ENCODE measurements at regions not wholly inside any gene's neighbourhood (a gene's known extent, or its start where the extent isn't known, plus 50 kb on each side); places are given as distances from the start of the nearest gene placed in this dataset.
"Not testable (repeated sequence)": the region's sequence is repeated elsewhere in the genome, so short reads cannot be mapped to it uniquely, and the experiment has no call there.

- no peak for DNase-seq (ENCODE audit: low read depth)
Observed at GRCh38 chr10:71084061-71084817, 128.1 kb upstream of the UNC5B start.

DNA sequence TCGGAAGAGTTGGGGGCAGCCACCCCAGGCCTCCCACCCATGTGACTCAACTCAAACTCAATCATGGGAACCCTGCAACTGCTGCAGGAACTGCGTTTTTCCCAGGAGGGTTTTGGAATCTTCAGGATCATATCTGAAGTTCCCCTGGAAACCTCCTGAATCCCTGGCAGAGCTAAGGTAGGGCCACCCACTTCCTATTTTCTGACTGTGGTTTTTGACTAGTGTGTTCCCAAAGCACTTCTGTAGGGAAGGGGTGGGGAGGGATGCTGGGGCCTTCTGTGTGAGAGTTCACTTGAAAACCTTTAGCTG is 127.6 kb upstream of the UNC5B start:
- DNase-seq (ENCODE audit: low read depth), result no peak

DNA sequence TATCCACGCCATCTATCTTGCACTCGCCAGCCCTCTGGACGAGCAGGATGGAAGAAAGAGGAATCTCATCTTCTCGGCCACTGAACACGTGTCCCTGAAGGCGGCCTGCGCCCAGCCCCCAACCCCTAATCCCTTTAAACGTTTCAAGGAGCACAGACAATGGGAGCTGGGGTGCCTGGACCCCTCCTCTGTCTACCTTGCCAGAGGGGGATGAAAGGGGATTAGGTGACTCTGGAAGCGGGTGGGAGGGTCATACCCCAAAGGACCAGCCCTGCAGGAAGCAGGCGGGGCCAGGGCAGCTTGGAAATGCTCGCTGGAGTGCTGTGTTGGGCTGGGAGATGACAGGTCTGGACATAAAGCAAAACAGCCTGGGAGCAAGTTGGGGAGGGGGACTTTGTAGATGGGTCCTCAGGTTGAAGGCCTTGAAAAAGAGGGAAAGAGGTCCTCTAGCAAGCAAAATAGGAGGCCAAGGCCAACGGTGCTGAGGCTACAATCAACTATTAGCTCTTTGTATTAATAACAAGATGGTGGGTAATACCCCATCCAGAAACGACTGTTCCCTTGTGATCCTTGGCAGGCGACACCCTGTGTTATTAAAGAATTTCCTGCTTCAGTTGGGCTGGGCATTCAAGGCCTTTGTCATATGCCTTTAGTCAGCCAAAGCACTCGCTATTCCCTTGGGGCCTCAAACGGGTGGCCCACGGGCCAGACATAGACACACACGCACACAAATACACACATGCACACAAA is 126.5 kb upstream of the UNC5B start:
- no peak for DNase-seq (ENCODE audit: low read depth)

- DNase-seq (ENCODE audit: low read depth), result no peak
Observed at GRCh38 chr10:71086439-71087080, 125.8 kb upstream of the UNC5B start.

GRCh38 chr10:71087622-71088021 is 124.7 kb upstream of the UNC5B start:
- no peak for DNase-seq (ENCODE audit: low read depth)

DNA sequence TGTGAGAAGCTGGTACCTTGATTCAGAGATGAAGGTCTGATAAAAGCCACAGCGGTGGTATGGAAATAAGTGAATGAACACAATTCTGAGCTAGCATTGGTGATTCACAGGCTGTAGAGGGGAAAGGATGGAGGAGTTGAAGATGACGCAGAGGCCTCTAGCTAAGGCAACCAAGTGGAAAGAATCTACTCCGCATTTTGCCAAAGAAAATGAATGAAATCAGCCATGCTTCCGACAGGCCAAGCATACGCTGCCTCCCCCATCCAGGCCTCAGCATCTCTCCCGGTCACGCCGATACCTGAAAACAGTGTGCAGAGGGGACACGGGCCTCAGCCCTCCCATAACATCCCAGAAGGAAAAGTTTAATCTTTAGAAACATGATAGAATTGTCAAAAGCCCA is 124.3 kb upstream of the UNC5B start:
- no peak for DNase-seq (ENCODE audit: low read depth)

DNA sequence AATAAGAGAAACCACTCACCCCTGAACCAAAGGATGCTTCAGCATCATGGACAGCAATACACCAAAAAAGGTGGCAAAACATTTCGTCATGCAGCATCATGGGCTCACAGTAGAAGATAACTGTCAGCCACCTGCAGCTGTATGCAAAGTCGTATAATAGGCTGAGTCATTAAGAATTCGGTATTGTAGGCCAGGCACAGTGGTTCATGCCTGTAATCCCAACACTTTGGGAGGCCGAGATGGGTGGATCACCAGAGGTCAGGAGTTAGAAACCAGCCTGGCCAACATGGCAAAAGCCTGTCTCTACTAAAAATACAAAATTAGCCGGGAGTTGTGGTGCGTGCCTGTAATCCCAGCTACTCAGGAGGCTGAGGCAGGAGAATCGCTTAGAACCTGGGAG is 123.8 kb upstream of the UNC5B start:
- DNase-seq (ENCODE audit: low read depth), result not testable (repeated sequence)

GRCh38 chr10:71089162-71089561 is 123.2 kb upstream of the UNC5B start:
- no peak for DNase-seq (ENCODE audit: low read depth)

DNA sequence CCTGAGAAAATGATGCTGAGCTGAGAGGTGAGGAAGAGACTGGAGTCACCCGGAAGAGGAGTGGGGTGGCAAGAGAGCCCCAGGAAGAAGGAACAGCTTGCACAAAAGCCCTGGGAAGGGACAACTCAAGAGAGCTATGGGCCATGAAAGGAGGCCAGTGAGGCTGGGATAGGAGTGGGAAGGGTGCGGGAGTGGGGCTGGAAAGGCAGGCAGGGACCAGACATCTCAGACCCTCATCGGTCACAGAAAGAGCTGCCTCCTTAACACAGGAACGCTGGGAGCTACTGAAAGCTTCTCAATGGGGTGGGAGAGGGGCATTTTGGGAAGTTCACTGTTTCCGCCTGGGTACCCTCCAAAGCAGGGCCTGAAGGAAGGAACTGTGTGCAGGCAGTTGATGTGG is 122.0 kb upstream of the UNC5B start:
- DNase-seq (ENCODE audit: low read depth), result no peak

- no peak for DNase-seq (ENCODE audit: low read depth)
Observed at GRCh38 chr10:71090801-71091200, 121.6 kb upstream of the UNC5B start.

- DNase-seq (ENCODE audit: low read depth), result no peak
Observed at GRCh38 chr10:71092812-71093401, 119.5 kb upstream of the UNC5B start.

DNA sequence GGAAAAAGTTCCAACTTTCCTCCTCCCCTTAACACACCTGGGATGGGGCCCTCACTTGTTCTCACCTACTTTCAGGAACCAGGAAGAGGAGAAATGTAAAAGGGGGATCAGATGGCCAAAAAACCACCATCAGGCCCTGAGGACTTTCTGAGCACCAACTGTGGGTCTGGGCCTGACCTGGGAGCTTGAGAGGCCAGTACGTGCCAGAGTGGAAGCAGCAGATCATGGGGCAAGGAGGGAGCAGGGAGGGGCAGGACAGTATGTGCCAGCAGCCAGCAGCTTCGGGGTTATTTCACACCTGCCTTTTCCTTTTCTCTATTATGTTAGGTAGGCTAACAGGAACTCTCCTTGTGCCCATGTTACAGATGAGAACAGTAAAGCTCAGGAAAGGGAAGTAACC is 118.8 kb upstream of the UNC5B start:
- no peak for DNase-seq (ENCODE audit: low read depth)

- no peak for DNase-seq (ENCODE audit: low read depth)
Observed at GRCh38 chr10:71094712-71095390, 117.5 kb upstream of the UNC5B start.

DNA sequence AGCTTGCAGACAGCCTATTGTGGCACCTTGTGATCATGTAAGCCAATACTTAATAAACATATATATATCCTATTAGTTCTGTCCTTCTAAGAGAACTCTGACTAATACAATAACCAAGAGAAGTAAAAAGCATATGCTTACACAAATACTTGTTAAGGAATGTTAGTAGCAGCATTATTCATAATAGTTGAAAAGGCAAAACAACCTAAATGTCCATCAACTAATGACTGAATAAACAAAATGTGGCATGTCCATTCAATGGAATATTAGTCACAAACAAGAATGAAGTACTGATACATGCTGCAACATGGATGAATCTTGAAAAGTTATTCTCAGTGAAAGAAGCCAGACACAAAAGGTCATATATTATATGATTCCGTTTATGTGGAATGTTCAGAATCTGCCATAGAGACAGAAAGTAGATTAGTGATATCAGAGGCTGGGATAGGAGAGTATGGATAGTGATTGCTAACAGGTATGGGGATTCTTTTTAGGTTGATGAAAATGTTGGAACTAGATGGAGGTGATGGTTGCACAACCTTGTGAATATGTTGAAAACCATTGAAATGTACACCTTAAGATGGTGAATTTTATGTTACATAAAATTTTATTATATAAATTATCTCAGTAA is 112.5 kb upstream of the UNC5B start:
- no peak for DNase-seq (ENCODE audit: low read depth)

GRCh38 chr10:71103961-71104360 is 108.4 kb upstream of the UNC5B start:
- DNase-seq (ENCODE audit: low read depth), result no peak

DNA sequence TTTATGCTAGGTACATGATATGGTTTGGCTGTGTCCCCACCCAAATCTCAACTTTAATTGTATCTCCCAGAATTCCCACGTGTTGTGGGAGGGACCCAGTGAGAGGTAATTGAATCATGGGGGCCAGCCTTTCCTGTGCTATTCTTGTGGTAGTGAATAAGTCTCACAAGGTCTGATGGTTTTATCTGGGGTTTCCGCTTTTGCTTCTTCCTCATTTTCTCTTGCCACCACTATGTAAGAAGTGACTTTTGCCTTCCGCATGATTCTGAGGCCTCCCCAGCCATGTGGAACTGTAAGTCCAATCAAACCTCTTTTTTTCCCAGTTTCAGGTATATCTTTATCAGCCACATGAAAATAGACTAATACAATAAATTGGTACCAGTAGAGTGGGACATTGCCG is 106.2 kb upstream of the UNC5B start:
- not testable (repeated sequence) for DNase-seq (ENCODE audit: low read depth)

DNA sequence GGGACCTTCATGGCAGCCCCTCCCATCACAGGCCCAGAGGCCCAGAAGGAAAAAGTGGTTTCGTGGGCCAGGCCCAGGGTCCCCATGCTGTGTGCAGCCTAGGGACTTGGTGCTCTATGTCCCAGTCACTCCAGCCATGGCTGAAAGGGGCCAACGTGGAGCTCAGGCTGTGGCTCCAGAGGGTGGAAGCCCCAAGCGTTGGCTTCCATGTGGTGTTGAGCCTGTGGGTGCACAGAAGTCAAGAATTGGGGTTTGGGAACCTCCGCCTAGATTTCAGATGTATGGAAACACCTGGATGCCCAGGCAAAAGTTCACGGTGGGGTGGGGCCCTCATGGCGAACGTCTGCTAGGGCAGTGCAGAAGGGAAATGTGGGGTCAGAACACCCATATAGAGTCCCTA is 105.3 kb upstream of the UNC5B start:
- DNase-seq (ENCODE audit: low read depth), result not testable (repeated sequence)

- not testable (repeated sequence) for DNase-seq (ENCODE audit: low read depth)
Observed at GRCh38 chr10:71108042-71108441, 104.3 kb upstream of the UNC5B start.

DNA sequence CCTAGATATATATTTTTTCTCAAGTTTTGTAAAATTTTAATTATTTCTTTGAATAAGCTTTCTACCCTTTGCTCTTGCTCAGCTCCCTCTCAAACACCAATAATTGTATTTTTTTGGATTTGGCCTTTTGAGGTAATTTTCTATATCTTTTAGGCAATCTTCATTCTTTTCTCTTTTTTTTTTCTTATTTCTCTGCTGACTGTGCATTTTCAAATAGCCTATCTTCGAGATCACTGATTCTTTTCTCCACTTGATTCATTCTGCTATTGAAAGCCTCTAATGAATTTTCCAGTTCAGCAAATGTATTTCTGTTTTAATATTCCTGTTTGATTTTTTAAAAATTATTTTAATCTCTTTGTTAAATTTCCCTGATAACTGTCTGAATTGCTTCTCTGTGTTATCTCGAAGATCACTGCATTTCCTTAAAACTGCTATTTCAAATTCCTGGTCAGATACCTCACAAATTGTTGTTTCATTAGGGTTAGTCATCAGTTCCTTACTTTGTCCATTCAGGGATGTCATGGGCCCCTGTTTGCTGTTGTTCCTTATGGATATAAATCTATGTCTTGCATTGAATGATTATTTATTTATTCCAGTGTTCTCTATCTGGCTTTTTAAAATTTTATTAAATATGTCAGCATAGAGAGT is 100.1 kb upstream of the UNC5B start:
- no peak for DNase-seq (ENCODE audit: low read depth)

DNA sequence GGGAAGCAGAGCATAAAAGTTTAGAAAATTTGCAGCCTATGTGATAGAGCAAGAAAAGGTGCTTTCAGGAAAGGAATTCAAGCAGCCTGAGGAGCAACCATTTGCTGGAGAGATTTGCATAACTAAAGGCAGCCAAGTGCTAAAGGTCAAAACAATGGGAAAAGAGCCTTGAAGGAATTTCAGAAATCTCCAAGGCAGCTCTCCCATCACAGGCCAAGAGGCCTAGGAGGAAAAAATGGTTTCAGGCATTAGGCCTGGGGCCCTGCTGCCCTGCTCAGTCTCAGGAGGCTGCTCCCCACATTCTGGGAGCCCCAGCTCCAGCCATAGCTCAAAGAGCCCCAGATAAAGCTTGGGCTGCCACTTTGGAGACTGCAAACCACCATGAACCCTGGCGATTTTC is 95.9 kb upstream of the UNC5B start:
- no peak for DNase-seq (ENCODE audit: low read depth)

- not testable (repeated sequence) for DNase-seq (ENCODE audit: low read depth)
Observed at GRCh38 chr10:71117589-71117988, 94.8 kb upstream of the UNC5B start.
